ENCODE measurements at regions not wholly inside any gene's neighbourhood (a gene's known extent, or its start where the extent isn't known, plus 50 kb on each side); places are given as distances from the start of the nearest gene placed in this dataset.

DNA sequence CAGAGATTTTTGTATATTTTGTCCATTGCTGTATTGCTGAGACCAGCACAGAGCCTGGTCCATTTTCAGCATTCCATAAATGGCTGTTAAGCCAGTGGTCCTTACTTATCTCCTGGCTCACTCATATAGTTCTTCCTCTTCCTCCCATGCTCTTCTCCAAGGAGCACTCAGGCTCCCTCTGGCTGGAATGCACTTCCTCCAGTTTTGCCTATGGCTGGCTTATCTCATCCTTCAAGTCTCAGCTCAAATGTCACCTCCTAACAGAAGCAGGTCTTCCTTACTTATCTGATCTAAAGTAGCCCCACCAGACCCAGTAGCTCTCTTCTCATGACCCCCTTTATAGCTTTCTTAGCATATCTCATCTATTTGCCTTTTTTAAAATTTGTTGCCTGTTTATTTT, 146.9 kb downstream of the SLC30A10 start:
- ATAC-seq (no peak), FAIRE-seq (no peak), DNase-seq (ENCODE audit: low spot score) (no peak)
- H3K27ac ChIP-seq (ENCODE audit: extremely low read length, insufficient read depth, low read length): no peak overlapping the region
- H3K4me3 ChIP-seq (replicated peaks in 1 of 3; ENCODE audit: insufficient read depth in 1 of 3, low read depth in 2 of 3, low read length in 3 of 3): no peak overlapping the region
- CTCF ChIA-PET (ENCODE audit: low intra/inter-chr PET ratio, low total read pairs): no interaction called here
- H3K4me1 ChIP-seq (ENCODE audit: insufficient read depth, low read length): no peaks in the 10 kb centered on the region
- intact Hi-C loops (cut with micrococcal nuclease; ENCODE audit: unreplicated experiment): no loop called here
- no peak overlapping the region for H3K9ac ChIP-seq (ENCODE audit: insufficient read depth, low read depth, low read length)
- H3K9me3 ChIP-seq (ENCODE audit: low read length): no peaks in the 10 kb centered on the region
- TF ChIP-seq, protein P1, sequence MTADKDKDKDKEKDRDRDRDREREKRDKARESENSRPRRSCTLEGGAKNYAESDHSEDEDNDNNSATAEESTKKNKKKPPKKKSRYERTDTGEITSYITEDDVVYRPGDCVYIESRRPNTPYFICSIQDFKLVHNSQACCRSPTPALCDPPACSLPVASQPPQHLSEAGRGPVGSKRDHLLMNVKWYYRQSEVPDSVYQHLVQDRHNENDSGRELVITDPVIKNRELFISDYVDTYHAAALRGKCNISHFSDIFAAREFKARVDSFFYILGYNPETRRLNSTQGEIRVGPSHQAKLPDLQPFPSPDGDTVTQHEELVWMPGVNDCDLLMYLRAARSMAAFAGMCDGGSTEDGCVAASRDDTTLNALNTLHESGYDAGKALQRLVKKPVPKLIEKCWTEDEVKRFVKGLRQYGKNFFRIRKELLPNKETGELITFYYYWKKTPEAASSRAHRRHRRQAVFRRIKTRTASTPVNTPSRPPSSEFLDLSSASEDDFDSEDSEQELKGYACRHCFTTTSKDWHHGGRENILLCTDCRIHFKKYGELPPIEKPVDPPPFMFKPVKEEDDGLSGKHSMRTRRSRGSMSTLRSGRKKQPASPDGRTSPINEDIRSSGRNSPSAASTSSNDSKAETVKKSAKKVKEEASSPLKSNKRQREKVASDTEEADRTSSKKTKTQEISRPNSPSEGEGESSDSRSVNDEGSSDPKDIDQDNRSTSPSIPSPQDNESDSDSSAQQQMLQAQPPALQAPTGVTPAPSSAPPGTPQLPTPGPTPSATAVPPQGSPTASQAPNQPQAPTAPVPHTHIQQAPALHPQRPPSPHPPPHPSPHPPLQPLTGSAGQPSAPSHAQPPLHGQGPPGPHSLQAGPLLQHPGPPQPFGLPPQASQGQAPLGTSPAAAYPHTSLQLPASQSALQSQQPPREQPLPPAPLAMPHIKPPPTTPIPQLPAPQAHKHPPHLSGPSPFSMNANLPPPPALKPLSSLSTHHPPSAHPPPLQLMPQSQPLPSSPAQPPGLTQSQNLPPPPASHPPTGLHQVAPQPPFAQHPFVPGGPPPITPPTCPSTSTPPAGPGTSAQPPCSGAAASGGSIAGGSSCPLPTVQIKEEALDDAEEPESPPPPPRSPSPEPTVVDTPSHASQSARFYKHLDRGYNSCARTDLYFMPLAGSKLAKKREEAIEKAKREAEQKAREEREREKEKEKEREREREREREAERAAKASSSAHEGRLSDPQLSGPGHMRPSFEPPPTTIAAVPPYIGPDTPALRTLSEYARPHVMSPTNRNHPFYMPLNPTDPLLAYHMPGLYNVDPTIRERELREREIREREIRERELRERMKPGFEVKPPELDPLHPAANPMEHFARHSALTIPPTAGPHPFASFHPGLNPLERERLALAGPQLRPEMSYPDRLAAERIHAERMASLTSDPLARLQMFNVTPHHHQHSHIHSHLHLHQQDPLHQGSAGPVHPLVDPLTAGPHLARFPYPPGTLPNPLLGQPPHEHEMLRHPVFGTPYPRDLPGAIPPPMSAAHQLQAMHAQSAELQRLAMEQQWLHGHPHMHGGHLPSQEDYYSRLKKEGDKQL (CRISPR knock-in tag; IDR thresholded peaks at IDR 0.05; ENCODE audit: low read depth): no peak
- TF ChIP-seq ZNF567 (CRISPR knock-in tag; IDR thresholded peaks at IDR 0.05; ENCODE audit: borderline replicate concordance) (no peak), ZNF260 (CRISPR knock-in tag; IDR thresholded peaks at IDR 0.05; ENCODE audit: borderline replicate concordance, low read depth) (no peak), PITX1 (CRISPR knock-in tag; IDR thresholded peaks at IDR 0.05) (no peak), PHF20 (CRISPR knock-in tag; IDR thresholded peaks at IDR 0.05) (no peak), ETV6 (CRISPR knock-in tag; conservative IDR thresholded peaks at IDR 0.05) (no peak), ZNF367 (CRISPR knock-in tag; IDR thresholded peaks at IDR 0.05; ENCODE audit: borderline replicate concordance) (no peak), KMT2B (CRISPR knock-in tag; IDR thresholded peaks at IDR 0.05) (no peak), KDM1A (CRISPR knock-in tag; IDR thresholded peaks at IDR 0.05) (no peak)
- TF ChIP-seq, protein P2, sequence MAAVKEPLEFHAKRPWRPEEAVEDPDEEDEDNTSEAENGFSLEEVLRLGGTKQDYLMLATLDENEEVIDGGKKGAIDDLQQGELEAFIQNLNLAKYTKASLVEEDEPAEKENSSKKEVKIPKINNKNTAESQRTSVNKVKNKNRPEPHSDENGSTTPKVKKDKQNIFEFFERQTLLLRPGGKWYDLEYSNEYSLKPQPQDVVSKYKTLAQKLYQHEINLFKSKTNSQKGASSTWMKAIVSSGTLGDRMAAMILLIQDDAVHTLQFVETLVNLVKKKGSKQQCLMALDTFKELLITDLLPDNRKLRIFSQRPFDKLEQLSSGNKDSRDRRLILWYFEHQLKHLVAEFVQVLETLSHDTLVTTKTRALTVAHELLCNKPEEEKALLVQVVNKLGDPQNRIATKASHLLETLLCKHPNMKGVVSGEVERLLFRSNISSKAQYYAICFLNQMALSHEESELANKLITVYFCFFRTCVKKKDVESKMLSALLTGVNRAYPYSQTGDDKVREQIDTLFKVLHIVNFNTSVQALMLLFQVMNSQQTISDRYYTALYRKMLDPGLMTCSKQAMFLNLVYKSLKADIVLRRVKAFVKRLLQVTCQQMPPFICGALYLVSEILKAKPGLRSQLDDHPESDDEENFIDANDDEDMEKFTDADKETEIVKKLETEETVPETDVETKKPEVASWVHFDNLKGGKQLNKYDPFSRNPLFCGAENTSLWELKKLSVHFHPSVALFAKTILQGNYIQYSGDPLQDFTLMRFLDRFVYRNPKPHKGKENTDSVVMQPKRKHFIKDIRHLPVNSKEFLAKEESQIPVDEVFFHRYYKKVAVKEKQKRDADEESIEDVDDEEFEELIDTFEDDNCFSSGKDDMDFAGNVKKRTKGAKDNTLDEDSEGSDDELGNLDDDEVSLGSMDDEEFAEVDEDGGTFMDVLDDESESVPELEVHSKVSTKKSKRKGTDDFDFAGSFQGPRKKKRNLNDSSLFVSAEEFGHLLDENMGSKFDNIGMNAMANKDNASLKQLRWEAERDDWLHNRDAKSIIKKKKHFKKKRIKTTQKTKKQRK (IDR thresholded peaks at IDR 0.05; ENCODE audit: low read length): no peak
- TF ChIP-seq, protein P3, sequence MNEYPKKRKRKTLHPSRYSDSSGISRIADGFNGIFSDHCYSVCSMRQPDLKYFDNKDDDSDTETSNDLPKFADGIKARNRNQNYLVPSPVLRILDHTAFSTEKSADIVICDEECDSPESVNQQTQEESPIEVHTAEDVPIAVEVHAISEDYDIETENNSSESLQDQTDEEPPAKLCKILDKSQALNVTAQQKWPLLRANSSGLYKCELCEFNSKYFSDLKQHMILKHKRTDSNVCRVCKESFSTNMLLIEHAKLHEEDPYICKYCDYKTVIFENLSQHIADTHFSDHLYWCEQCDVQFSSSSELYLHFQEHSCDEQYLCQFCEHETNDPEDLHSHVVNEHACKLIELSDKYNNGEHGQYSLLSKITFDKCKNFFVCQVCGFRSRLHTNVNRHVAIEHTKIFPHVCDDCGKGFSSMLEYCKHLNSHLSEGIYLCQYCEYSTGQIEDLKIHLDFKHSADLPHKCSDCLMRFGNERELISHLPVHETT (CRISPR knock-in tag; conservative IDR thresholded peaks at IDR 0.05): no peak
- TF ChIP-seq, protein P4, sequence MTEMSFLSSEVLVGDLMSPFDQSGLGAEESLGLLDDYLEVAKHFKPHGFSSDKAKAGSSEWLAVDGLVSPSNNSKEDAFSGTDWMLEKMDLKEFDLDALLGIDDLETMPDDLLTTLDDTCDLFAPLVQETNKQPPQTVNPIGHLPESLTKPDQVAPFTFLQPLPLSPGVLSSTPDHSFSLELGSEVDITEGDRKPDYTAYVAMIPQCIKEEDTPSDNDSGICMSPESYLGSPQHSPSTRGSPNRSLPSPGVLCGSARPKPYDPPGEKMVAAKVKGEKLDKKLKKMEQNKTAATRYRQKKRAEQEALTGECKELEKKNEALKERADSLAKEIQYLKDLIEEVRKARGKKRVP (CRISPR knock-in tag; IDR thresholded peaks at IDR 0.05): no peak
- TF ChIP-seq, protein P5, sequence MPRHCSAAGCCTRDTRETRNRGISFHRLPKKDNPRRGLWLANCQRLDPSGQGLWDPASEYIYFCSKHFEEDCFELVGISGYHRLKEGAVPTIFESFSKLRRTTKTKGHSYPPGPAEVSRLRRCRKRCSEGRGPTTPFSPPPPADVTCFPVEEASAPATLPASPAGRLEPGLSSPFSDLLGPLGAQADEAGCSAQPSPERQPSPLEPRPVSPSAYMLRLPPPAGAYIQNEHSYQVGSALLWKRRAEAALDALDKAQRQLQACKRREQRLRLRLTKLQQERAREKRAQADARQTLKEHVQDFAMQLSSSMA (CRISPR knock-in tag; IDR thresholded peaks at IDR 0.05): no peak
- no peak overlapping the region for H3K4me2 ChIP-seq (ENCODE audit: low read depth, low read length)
- no peaks in the 10 kb centered on the region for H3K27me3 ChIP-seq (ENCODE audit: control insufficient read depth in 1 of 2, insufficient read depth in 2 of 2, low read length in 2 of 2)
- POLR2A ChIA-PET: no interaction called here
- no peak overlapping the region for H2AFZ ChIP-seq (ENCODE audit: low read length)
- no TSS peak for BruUV-seq (replicated peaks)
- in situ Hi-C loops (cut with HindIII; ENCODE audit: extremely low pct_ligation_motif_present, low pct_unique_long_range_greater_than_20kb): no loop called here
- H4K20me1 ChIP-seq (ENCODE audit: insufficient read depth, low read length): no peaks in the 10 kb centered on the region
- no peaks in the 10 kb centered on the region for H3K79me2 ChIP-seq (ENCODE audit: insufficient read depth, low read length)
- no peaks in the 10 kb centered on the region for H3K36me3 ChIP-seq (replicated peaks in 1 of 2; ENCODE audit: control insufficient read depth in 1 of 2, insufficient read depth in 2 of 2, low read length in 2 of 2)

Measured in HepG2 (cell line).